B cell (primary cell): ENCODE measurements at regions not wholly inside any gene's neighbourhood (a gene's known extent, or its start where the extent isn't known, plus 50 kb on each side); places are given as distances from the start of the nearest gene placed in this dataset.

ENCODE experiments used
- ATAC-seq: fragments of 200-7000 bp; cut with Tn5 transposase; one replicate; pipeline ENCODE4 v1.10.0; 2021; ENCODE audit warnings: low read depth, mild to moderate bottlenecking, moderate number of reproducible peaks, moderate library complexity
- CTCF ChIA-PET: fragments of 350-600 bp; sonication (Branson Sonifier 250); formaldehyde crosslinking; loops from one replicate; lab custom pipeline; 2021; ENCODE audit warnings: antibody characterized with exemption, inconsistent platforms; lab: Charles Lee
- POLR2A ChIA-PET: fragments of 350-600 bp; sonication (Branson Sonifier 250); formaldehyde crosslinking; loops from one replicate; lab custom pipeline; 2021; ENCODE audit warnings: antibody characterized with exemption; lab: Charles Lee
- DNase-seq: peaks from one replicate; pipeline ENCODE4 v3.0.0; 2013
- H2AFZ ChIP-seq: 2 replicates; pipeline ENCODE4 v1.6.1; 2012; ENCODE audit warnings: mild to moderate bottlenecking, low read depth, low read length; ENCODE audit not compliant: insufficient read depth, poor library complexity, severe bottlenecking
- H3K27ac ChIP-seq, 2 donors: 1 replicate in 1 of 2; 2 replicates in 1 of 2; pipeline ENCODE4 v1.5.1; 2012 to 2013; ENCODE audit warnings: low read length in 2 of 2, mild to moderate bottlenecking in 2 of 2, moderate library complexity in 1 of 2
- H3K27me3 ChIP-seq, 4 experiments: fragments of 200-600 bp in 1 of 4; sonication (generic) in 1 of 4; replicated peaks in 1 of 4; 1 replicate in 2 of 4; 2 replicates in 2 of 4; pipeline versions ENCODE4 v1.6.1 to v1.7.0; 2013 to 2016; ENCODE audit warnings: low read length in 3 of 4, mild to moderate bottlenecking in 2 of 4, mixed read lengths in 1 of 4, moderate library complexity in 1 of 4; ENCODE audit not compliant: insufficient read depth in 4 of 4, control insufficient read depth in 3 of 4; ENCODE audit errors: control extremely low read depth in 1 of 4
- H3K36me3 ChIP-seq, 2 experiments: replicated peaks in 1 of 2; 1 replicate in 1 of 2; 2 replicates in 1 of 2; pipeline versions ENCODE4 v1.6.1 to v1.7.1; 2013; ENCODE audit warnings: low read length in 1 of 2; ENCODE audit not compliant: insufficient read depth in 2 of 2, control insufficient read depth in 1 of 2; ENCODE audit errors: control extremely low read depth in 1 of 2, extremely low read depth in 1 of 2
- H3K4me1 ChIP-seq, 2 donors: fragments of 200-600 bp in 1 of 2; sonication (generic) in 1 of 2; 1 replicate in 1 of 2; 2 replicates in 1 of 2; pipeline versions ENCODE4 v1.5.1 to v1.6.1; 2013 to 2017; ENCODE audit warnings: low read length in 2 of 2; ENCODE audit not compliant: control insufficient read depth in 2 of 2, insufficient read depth in 2 of 2
- H3K4me2 ChIP-seq: replicated peaks from 2 replicates; pipeline ENCODE3; 2012; ENCODE audit warnings: mild to moderate bottlenecking, low read depth, low read length; ENCODE audit not compliant: poor library complexity, severe bottlenecking
- H3K4me3 ChIP-seq, 5 experiments: fragments of 200-600 bp in 1 of 5; sonication (generic) in 1 of 5; 1 replicate in 3 of 5; 2 replicates in 2 of 5; pipeline versions ENCODE4 v1.5.1 to v1.7.0; 2011 to 2016; ENCODE audit warnings: low read length in 4 of 5, mild to moderate bottlenecking in 4 of 5, low read depth in 2 of 5, control low read depth in 1 of 5, moderate library complexity in 1 of 5; ENCODE audit not compliant: insufficient read depth in 1 of 5; ENCODE audit errors: control extremely low read depth in 1 of 5, extremely low read depth in 1 of 5
- H3K79me2 ChIP-seq: fragments of 200-600 bp; sonication (generic); one replicate; pipeline ENCODE4 v1.6.0; 2016; ENCODE audit warnings: low read length; ENCODE audit not compliant: control insufficient read depth, insufficient read depth
- H3K9ac ChIP-seq: fragments of 200-600 bp; sonication (generic); 2 replicates; pipeline ENCODE4 v1.6.1; 2017; ENCODE audit warnings: mild to moderate bottlenecking, low read length, moderate library complexity
- H3K9me3 ChIP-seq, 3 donors: one replicate each; pipeline versions ENCODE4 v1.6.1 to v1.7.1; 2013; ENCODE audit warnings: low read length in 2 of 3; ENCODE audit not compliant: control insufficient read depth in 2 of 3, insufficient read depth in 1 of 3; ENCODE audit errors: control extremely low read depth in 1 of 3
- H4K20me1 ChIP-seq: 2 replicates; pipeline ENCODE4 v1.6.0; 2012; ENCODE audit warnings: mild to moderate bottlenecking, low read length; ENCODE audit not compliant: insufficient read depth, control insufficient read depth, poor library complexity, severe bottlenecking
- H3K27ac Mint-ChIP-seq: one replicate; pipeline ENCODE4 v1.8.0; 2021; ENCODE audit warnings: mixed read lengths
- H3K27me3 Mint-ChIP-seq: one replicate; pipeline ENCODE4 v1.8.0; 2021; ENCODE audit warnings: mixed read lengths
- H3K4me1 Mint-ChIP-seq: one replicate; pipeline ENCODE4 v1.8.0; 2021; ENCODE audit warnings: mixed read lengths
- H3K4me3 Mint-ChIP-seq: one replicate; pipeline ENCODE4 v1.8.0; 2021; ENCODE audit warnings: mixed read lengths
- H3K9me3 Mint-ChIP-seq: one replicate; pipeline ENCODE4 v1.8.0; 2022; ENCODE audit warnings: mixed read lengths; ENCODE audit not compliant: insufficient read depth
- CTCF ChIP-seq: fragments of 200-600 bp; IDR thresholded peaks from one replicate; pipeline ENCODE4 v1.8.0; 2022; ENCODE audit warnings: antibody characterized with exemption, mild to moderate bottlenecking
- EZH2 ChIP-seq: IDR thresholded peaks from 2 replicates; pipeline ENCODE4 v1.6.1; 2012; ENCODE audit warnings: borderline replicate concordance, low read depth, mild to moderate bottlenecking, moderate library complexity, low read length; ENCODE audit not compliant: insufficient read depth, poor library complexity, severe bottlenecking
- WGBS: methylation state at CpG from one replicate; pipeline ENCODE4 v1.1.5; 2013; ENCODE audit warnings: missing lambda C conversion rate; ENCODE audit not compliant: insufficient coverage; 5-methylcytosine and 5-hydroxymethylcytosine counted together
- intact Hi-C: fragments of 100-400 bp; cut with micrococcal nuclease; formaldehyde crosslinking; loops from one replicate; pipeline ENCODE4 v1.10.0; 2022

GRCh38 chr9:87100001-87100400 lies 152.7 kb upstream of the GAS1 start:
- no peak overlapping the region for H3K4me2 ChIP-seq
- no peaks in the 10 kb centered on the region for H3K4me1 Mint-ChIP-seq
- H3K9me3 ChIP-seq: no peaks in the 10 kb centered on the region
- H3K4me1 ChIP-seq: no peaks in the 10 kb centered on the region
- POLR2A ChIA-PET: no interaction called here
- H3K79me2 ChIP-seq: no peaks in the 10 kb centered on the region
- H3K27me3 Mint-ChIP-seq: no peaks in the 10 kb centered on the region
- H3K4me3 ChIP-seq: no peak overlapping the region
- H3K36me3 ChIP-seq: no peaks in the 10 kb centered on the region
- TF ChIP-seq CTCF (no peak), EZH2 (no peak)
- no peak overlapping the region for H3K4me3 Mint-ChIP-seq
- H4K20me1 ChIP-seq: no peaks in the 10 kb centered on the region
- no CpG with 5 or more reads among the region's 1 CpG for whole genome bisulfite sequencing
- no peak for ATAC-seq
- no peaks in the 10 kb centered on the region for H3K27me3 ChIP-seq
- H3K27ac ChIP-seq: no peak overlapping the region
- H2AFZ ChIP-seq: no peak overlapping the region
- intact Hi-C loops: no loop called here
- CTCF ChIA-PET: no interaction called here
- no peak overlapping the region for H3K9ac ChIP-seq
- H3K9me3 Mint-ChIP-seq: no peaks in the 10 kb centered on the region
- no peak overlapping the region for H3K27ac Mint-ChIP-seq
- DNase-seq: no peak

GRCh38 chr9:87102126-87102525 lies 154.8 kb upstream of the GAS1 start:
- DNase-seq (no peak), ATAC-seq (no peak)
- no peaks in the 10 kb centered on the region for H3K9me3 Mint-ChIP-seq
- no peak overlapping the region for H3K27ac Mint-ChIP-seq
- intact Hi-C loops: no loop called here
- Histone ChIP-seq H3K4me1 (no peaks in the 10 kb centered on the region), H3K9me3 (no peaks in the 10 kb centered on the region), H3K27ac (no peak overlapping the region), H3K36me3 (no peaks in the 10 kb centered on the region), H3K4me2 (no peak overlapping the region), H3K9ac (no peak overlapping the region), H2AFZ (no peak overlapping the region), H3K79me2 (no peaks in the 10 kb centered on the region), H3K27me3 (no peaks in the 10 kb centered on the region), H4K20me1 (no peaks in the 10 kb centered on the region), H3K4me3 (no peak overlapping the region)
- TF ChIP-seq CTCF: no peak
- no peak for TF ChIP-seq EZH2
- ChIA-PET CTCF (no interaction called here), POLR2A (no interaction called here)
- H3K27me3 Mint-ChIP-seq: no peaks in the 10 kb centered on the region
- WGBS: 92% methylated on average over 2 of the region's 4 CpGs
- no peak overlapping the region for H3K4me3 Mint-ChIP-seq
- no peaks in the 10 kb centered on the region for H3K4me1 Mint-ChIP-seq
